Fibroblast of lung (primary cell): ENCODE measurements at regions not wholly inside any gene's neighbourhood (a gene's known extent, or its start where the extent isn't known, plus 50 kb on each side); places are given as distances from the start of the nearest gene placed in this dataset.

Experiments used
- DNase-seq, 2 donors: peaks; one replicate each; pipeline versions ENCODE4 v3.0.0 to v3.0.0-alpha.2; 2010; ENCODE audit warnings: low read depth in 2 of 2
- H2AFZ ChIP-seq: 2 replicates; pipeline ENCODE4 v1.5.1; 2012; ENCODE audit warnings: low read length, control low read depth, inconsistent platforms
- H3K27ac ChIP-seq: 2 replicates; pipeline ENCODE4 v1.5.1; 2011; ENCODE audit warnings: low read length, control low read depth; ENCODE audit not compliant: insufficient read depth
- H3K27me3 ChIP-seq: 2 replicates; pipeline ENCODE4 v1.5.1; 2011; ENCODE audit warnings: mild to moderate bottlenecking, low read length; ENCODE audit not compliant: control insufficient read depth, insufficient read depth
- H3K36me3 ChIP-seq: 2 replicates; pipeline ENCODE4 v1.5.1; 2011; ENCODE audit warnings: low read length; ENCODE audit not compliant: control insufficient read depth, insufficient read depth
- H3K4me1 ChIP-seq: 2 replicates; pipeline ENCODE4 v1.5.1; 2011; ENCODE audit warnings: low read length; ENCODE audit not compliant: control insufficient read depth, insufficient read depth; ENCODE audit errors: extremely low read depth
- H3K4me2 ChIP-seq: 2 replicates; pipeline ENCODE4 v1.5.1; 2011; ENCODE audit warnings: low read length, control low read depth; ENCODE audit not compliant: insufficient read depth; ENCODE audit errors: extremely low read depth
- H3K4me3 ChIP-seq, 4 experiments: fragments of 200-600 bp in 1 of 4; sonication (generic) in 1 of 4; replicated peaks in 1 of 4; 2 replicates each; pipeline ENCODE4 v1.5.1; 2011 to 2016; ENCODE audit warnings: low read length in 4 of 4, low read depth in 3 of 4, mild to moderate bottlenecking in 3 of 4, control low read depth in 2 of 4, inconsistent platforms in 1 of 4, mixed read lengths in 1 of 4; ENCODE audit not compliant: insufficient read depth in 1 of 4; ENCODE audit errors: control extremely low read depth in 1 of 4
- H3K79me2 ChIP-seq: 2 replicates; pipeline ENCODE4 v1.5.1; 2012; ENCODE audit warnings: mild to moderate bottlenecking, low read length, inconsistent platforms; ENCODE audit not compliant: control insufficient read depth, insufficient read depth
- H3K9ac ChIP-seq: 2 replicates; pipeline ENCODE4 v1.5.1; 2011; ENCODE audit warnings: mild to moderate bottlenecking, low read length, control low read depth; ENCODE audit not compliant: insufficient read depth
- H3K9me3 ChIP-seq: 2 replicates; pipeline ENCODE4 v1.5.1; 2012; ENCODE audit warnings: low read depth, low read length; ENCODE audit not compliant: control insufficient read depth, insufficient read depth
- H4K20me1 ChIP-seq: 2 replicates; pipeline ENCODE4 v1.5.1; 2011; ENCODE audit warnings: low read length; ENCODE audit not compliant: control insufficient read depth, insufficient read depth; ENCODE audit errors: extremely low read depth
- CTCF ChIP-seq, 2 donors: IDR thresholded peaks in 1 of 2; conservative IDR thresholded peaks in 1 of 2; 1 replicate in 1 of 2; 2 replicates in 1 of 2; pipeline ENCODE4 v1.5.1; 2011 to 2012; ENCODE audit warnings: low read length in 2 of 2, control low read depth in 1 of 2, inconsistent platforms in 1 of 2, low read depth in 1 of 2, mild to moderate bottlenecking in 1 of 2
- EZH2 ChIP-seq: IDR thresholded peaks from 2 replicates; pipeline ENCODE4 v1.5.1; 2012; ENCODE audit warnings: low read length, control low read depth, mild to moderate bottlenecking; ENCODE audit errors: missing control alignments

DNA sequence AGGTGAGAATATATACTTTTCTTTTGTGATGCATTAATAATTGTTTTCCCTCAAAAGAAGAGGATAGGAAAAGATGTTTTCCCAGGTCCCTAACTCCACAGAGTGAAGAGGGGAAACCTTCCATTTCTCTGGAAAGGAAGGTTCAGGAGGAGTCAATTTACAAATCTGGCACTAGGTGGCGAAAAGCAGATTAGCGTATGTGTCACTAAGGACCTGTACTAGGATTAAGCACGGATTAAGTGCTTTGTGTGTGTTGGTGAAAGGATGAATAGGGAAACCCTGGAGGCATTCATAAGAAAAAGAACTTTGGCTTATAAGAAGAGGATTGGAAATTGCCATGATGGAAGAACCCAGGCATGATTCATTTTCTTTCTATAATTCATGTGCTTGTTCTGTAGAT is 410.1 kb upstream of the PLXNA2 start:
- no peak overlapping the region for H3K4me2 ChIP-seq
- no peaks in the 10 kb centered on the region for H3K4me1 ChIP-seq
- no peaks in the 10 kb centered on the region for H3K36me3 ChIP-seq
- peak; percentile 10 to 11 for DNase-seq
- H3K9me3 ChIP-seq: no peaks in the 10 kb centered on the region
- no peak overlapping the region for H3K27ac ChIP-seq
- no peak overlapping the region for H2AFZ ChIP-seq
- no peaks in the 10 kb centered on the region for H4K20me1 ChIP-seq
- no peaks in the 10 kb centered on the region for H3K79me2 ChIP-seq
- peak in 1 of 2 donors; percentile 40 for TF ChIP-seq CTCF (conservative IDR thresholded peaks at IDR 0.05 in 1 of 2, IDR thresholded peaks at IDR 0.05 in 1 of 2; ENCODE audit: low read depth in 1 of 2, low read length in 2 of 2)
- TF ChIP-seq EZH2: no peak
- no peak overlapping the region for H3K9ac ChIP-seq
- H3K4me3 ChIP-seq: no peak overlapping the region
- no peaks in the 10 kb centered on the region for H3K27me3 ChIP-seq

DNA sequence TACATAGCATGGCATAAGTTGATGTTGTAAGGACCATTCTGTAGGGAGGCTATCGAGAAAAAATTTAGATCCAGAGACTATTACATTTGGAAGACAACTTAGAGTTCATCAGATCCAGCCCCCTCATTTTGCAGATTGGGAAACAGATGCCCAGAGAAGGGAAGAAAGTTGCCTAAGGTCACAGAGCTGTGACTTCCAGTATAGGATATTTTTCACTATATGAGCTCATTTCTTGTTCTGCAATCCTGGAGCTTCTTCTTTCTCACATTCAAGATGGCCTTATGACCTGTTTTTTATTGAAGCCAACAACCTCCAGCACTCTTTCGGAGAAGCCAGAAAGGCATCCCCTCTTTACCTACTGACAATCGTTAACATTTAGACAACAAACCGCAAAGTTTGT is 421.8 kb upstream of the PLXNA2 start:
- H3K79me2 ChIP-seq: no peaks in the 10 kb centered on the region
- H2AFZ ChIP-seq: no peak overlapping the region
- no peak overlapping the region for H3K27ac ChIP-seq
- no peaks in the 10 kb centered on the region for H3K9me3 ChIP-seq
- H3K4me2 ChIP-seq: no peak overlapping the region
- H3K4me1 ChIP-seq: no peaks in the 10 kb centered on the region
- no peak overlapping the region for H3K4me3 ChIP-seq
- DNase-seq: no peak
- no peaks in the 10 kb centered on the region for H3K27me3 ChIP-seq
- H3K9ac ChIP-seq: no peak overlapping the region
- H3K36me3 ChIP-seq: no peaks in the 10 kb centered on the region
- no peaks in the 10 kb centered on the region for H4K20me1 ChIP-seq
- TF ChIP-seq CTCF (conservative IDR thresholded peaks at IDR 0.05 in 1 of 2, IDR thresholded peaks at IDR 0.05 in 1 of 2; ENCODE audit: low read depth in 1 of 2, low read length in 2 of 2): no peak

GRCh38 chr1:208668991-208669390 is 424.8 kb upstream of the PLXNA2 start:
- Histone ChIP-seq H4K20me1 (no peaks in the 10 kb centered on the region), H3K27me3 (no peaks in the 10 kb centered on the region), H3K79me2 (no peaks in the 10 kb centered on the region), H3K9me3 (no peaks in the 10 kb centered on the region), H3K4me1 (no peaks in the 10 kb centered on the region), H3K36me3 (no peaks in the 10 kb centered on the region), H3K4me2 (no peak overlapping the region), H2AFZ (no peak overlapping the region), H3K27ac (no peak overlapping the region), H3K9ac (no peak overlapping the region), H3K4me3 (no peak overlapping the region)
- TF ChIP-seq EZH2: no peak
- TF ChIP-seq CTCF (conservative IDR thresholded peaks at IDR 0.05 in 1 of 2, IDR thresholded peaks at IDR 0.05 in 1 of 2; ENCODE audit: low read depth in 1 of 2, low read length in 2 of 2): no peak
- no peak for DNase-seq
